PC-9 (cell line): ENCODE measurements at regions not wholly inside any gene's neighbourhood (a gene's known extent, or its start where the extent isn't known, plus 50 kb on each side); places are given as distances from the start of the nearest gene placed in this dataset.

Experiments
- BruUV-seq: library from RNA; stranded (reverse); fragments of 400-500 nt; replicated peaks from 2 replicates; lab custom pipeline; 2021; lab: Mats Ljungman, UMichigan
- CTCF ChIA-PET: fragments of 300-600 bp; sonication (Branson Sonifier 250); formaldehyde crosslinking; loops from one replicate; lab custom pipeline; 2022; ENCODE audit warnings: antibody characterized with exemption; lab: Charles Lee
- POLR2A ChIA-PET: fragments of 300-600 bp; sonication (Branson Sonifier 250); formaldehyde crosslinking; loops from one replicate; lab custom pipeline; 2022; ENCODE audit warnings: antibody characterized with exemption; ENCODE audit not compliant: unreplicated experiment; lab: Charles Lee
- DNase-seq, 2 experiments: peaks; one replicate each; pipeline versions ENCODE4 v3.0.0 to v3.0.0-alpha.2; 2015 to 2022; ENCODE audit warnings: mixed read lengths in 1 of 2
- H2AFZ ChIP-seq: fragments of 200-600 bp; sonication (generic); 2 replicates; pipeline ENCODE4 v1.8.1; 2017; ENCODE audit warnings: antibody characterized with exemption
- H3F3A ChIP-seq: fragments of 200-600 bp; sonication (generic); 2 replicates; pipeline ENCODE4 v1.8.1; 2017; ENCODE audit warnings: antibody characterized with exemption, mild to moderate bottlenecking, low read depth; ENCODE audit not compliant: insufficient read depth
- H3K27ac ChIP-seq: fragments of 200-600 bp; sonication (generic); 2 replicates; pipeline ENCODE4 v1.6.1; 2016; ENCODE audit warnings: mixed run types
- H3K27me3 ChIP-seq: fragments of 200-600 bp; sonication (generic); 2 replicates; pipeline ENCODE4 v1.6.1; 2016; ENCODE audit warnings: low read depth, mixed run types; ENCODE audit not compliant: insufficient read depth
- H3K36me3 ChIP-seq: fragments of 200-600 bp; sonication (generic); 2 replicates; pipeline ENCODE4 v1.6.1; 2016; ENCODE audit warnings: low read depth, mixed run types
- H3K4me1 ChIP-seq: fragments of 200-600 bp; sonication (generic); replicated peaks from 2 replicates; pipeline ENCODE4 v1.6.1; 2016; ENCODE audit warnings: mixed run types; ENCODE audit not compliant: insufficient read depth
- H3K4me2 ChIP-seq: fragments of 200-600 bp; sonication (generic); 2 replicates; pipeline ENCODE4 v1.6.1; 2017; ENCODE audit warnings: mixed run types
- H3K4me3 ChIP-seq: fragments of 200-600 bp; sonication (generic); 2 replicates; pipeline ENCODE4 v1.6.1; 2016; ENCODE audit warnings: mixed run types
- H3K79me2 ChIP-seq: fragments of 200-600 bp; sonication (generic); 2 replicates; pipeline ENCODE4 v1.6.1; 2017; ENCODE audit warnings: low read depth, mixed run types
- H3K9me2 ChIP-seq: fragments of 200-600 bp; sonication (generic); 2 replicates; pipeline ENCODE4 v1.8.1; 2017; ENCODE audit warnings: mild to moderate bottlenecking; ENCODE audit not compliant: insufficient read depth
- H3K9me3 ChIP-seq: fragments of 200-600 bp; sonication (generic); 2 replicates; pipeline ENCODE4 v1.8.1; 2016; ENCODE audit warnings: low read depth; ENCODE audit not compliant: insufficient read depth
- H4K20me1 ChIP-seq: fragments of 200-600 bp; sonication (generic); 2 replicates; pipeline ENCODE4 v1.8.1; 2017; ENCODE audit not compliant: insufficient read depth
- CTCF ChIP-seq: fragments of 200-600 bp; sonication (generic); conservative IDR thresholded peaks from 2 replicates; pipeline ENCODE4 v1.6.1; 2017; ENCODE audit warnings: mixed run types, antibody characterized with exemption, mild to moderate bottlenecking, moderate library complexity
- EZH2 ChIP-seq: fragments of 200-600 bp; sonication (generic); IDR thresholded peaks from 2 replicates; pipeline ENCODE4 v1.8.0; 2017; ENCODE audit warnings: antibody characterized with exemption, low read depth
- intact Hi-C: fragments of 100-400 bp; cut with micrococcal nuclease; formaldehyde crosslinking; loops from one replicate; pipeline ENCODE4 v1.10.0; 2022; ENCODE audit not compliant: unreplicated experiment

- TF ChIP-seq CTCF: no peak
- no peak for TF ChIP-seq EZH2
- POLR2A ChIA-PET: interaction anchor here (0.7 kb wide), 1 partner anchor 1088 kb away, joined by 11 read pairs; no protein-coding TSS in a partner anchor
- BruUV-seq: no TSS peak
Measured at GRCh38 chr7:46230298-46230989, 309.4 kb upstream of the IGFBP3 start.

DNA sequence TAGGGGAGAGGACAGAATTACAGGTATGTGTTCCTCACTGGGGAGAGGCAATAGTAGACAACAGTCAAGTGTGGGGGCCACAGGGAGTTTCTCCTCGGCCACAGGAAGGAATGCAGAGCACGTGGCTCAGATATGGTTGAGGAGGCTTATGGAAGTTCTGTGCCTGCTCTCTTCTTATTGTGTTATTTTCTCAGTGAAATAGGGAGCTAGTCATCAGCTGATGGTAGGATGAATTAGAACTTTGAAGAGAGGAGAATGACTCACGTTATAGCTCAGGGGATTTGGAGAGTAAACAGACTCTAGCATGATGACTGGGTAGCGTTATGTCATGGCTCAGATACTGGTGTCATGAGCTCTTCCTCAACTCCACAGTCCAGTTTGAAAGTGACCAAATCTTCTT, 308.3 kb upstream of the IGFBP3 start:
- TF ChIP-seq CTCF: no peak
- no peak for TF ChIP-seq EZH2
- H3K4me2 ChIP-seq: no peak overlapping the region
- ChIA-PET POLR2A (interaction anchor here (0.6 to 0.7 kb wide), 2 partner anchors 91 to 345 kb away, joined by 3 to 5 read pairs; no protein-coding TSS in a partner anchor), CTCF (no interaction called here)
- H3K9me2 ChIP-seq: no peaks in the 10 kb centered on the region; the same call in 1 of the 2 replicates
- H4K20me1 ChIP-seq: no peaks in the 10 kb centered on the region
- BruUV-seq: no TSS peak
- peaks cover 4% of the 10 kb centered on the region; the same call in 1 of the 2 replicates for H3F3A ChIP-seq
- no peaks in the 10 kb centered on the region for H3K36me3 ChIP-seq
- no peaks in the 10 kb centered on the region for H3K27me3 ChIP-seq
- peaks cover 23% of the 10 kb centered on the region for H3K4me1 ChIP-seq
- peak in 1 of 2 experiments; percentile 41 for DNase-seq
- intact Hi-C loops: no loop called here
- no peak overlapping the region for H3K27ac ChIP-seq
- no peaks in the 10 kb centered on the region for H3K79me2 ChIP-seq
- no peak overlapping the region for H3K4me3 ChIP-seq
- H2AFZ ChIP-seq: 0 out of 2 replicates have a peak overlapping the region, but pooled peaks have one; percentile 17
- H3K9me3 ChIP-seq: peaks cover 3% of the 10 kb centered on the region

More at GRCh38 chr7:46230298-46230989, 309.4 kb upstream of the IGFBP3 start:
- Histone ChIP-seq H3K9me3 (peaks cover 3% of the 10 kb centered on the region), H3K4me3 (no peak overlapping the region), H3K27me3 (no peaks in the 10 kb centered on the region), H3K9me2 (no peaks in the 10 kb centered on the region; the same call in 1 of the 2 replicates), H3K79me2 (no peaks in the 10 kb centered on the region), H3F3A (peaks cover 4% of the 10 kb centered on the region; the same call in 1 of the 2 replicates), H3K4me2 (no peak overlapping the region), H3K4me1 (peaks cover 23% of the 10 kb centered on the region), H2AFZ (no peak overlapping the region), H3K27ac (no peak overlapping the region), H4K20me1 (no peaks in the 10 kb centered on the region), H3K36me3 (no peaks in the 10 kb centered on the region)
- CTCF ChIA-PET: no interaction called here
- DNase-seq: no peak
- intact Hi-C loops: no loop called here

GRCh38 chr7:46226860-46227259, 305.8 kb upstream of the IGFBP3 start:
- Histone ChIP-seq H3K79me2 (no peaks in the 10 kb centered on the region), H4K20me1 (no peaks in the 10 kb centered on the region), H2AFZ (peak overlapping the region; percentile 40; the same call in 1 of the 2 replicates), H3K36me3 (no peaks in the 10 kb centered on the region), H3K9me3 (peaks cover 3% of the 10 kb centered on the region), H3K4me3 (no peak overlapping the region), H3F3A (peaks cover 4% of the 10 kb centered on the region; the same call in 1 of the 2 replicates), H3K4me1 (peaks cover 23% of the 10 kb centered on the region), H3K4me2 (peak overlapping the region; percentile 39; the same call in 1 of the 2 replicates), H3K9me2 (no peaks in the 10 kb centered on the region), H3K27me3 (no peaks in the 10 kb centered on the region), H3K27ac (no peak overlapping the region)
- TF ChIP-seq CTCF: no peak
- no peak for TF ChIP-seq EZH2
- peak in 1 of 2 experiments; percentile 43 for DNase-seq
- no TSS peak for BruUV-seq
- ChIA-PET CTCF (no interaction called here), POLR2A (no interaction called here)
- intact Hi-C loops: no loop called here
